ENCODE measurements at regions not wholly inside any gene's neighbourhood (a gene's known extent, or its start where the extent isn't known, plus 50 kb on each side); places are given as distances from the start of the nearest gene placed in this dataset.
"Not testable (repeated sequence)": the region's sequence is repeated elsewhere in the genome, so short reads cannot be mapped to it uniquely, and the experiment has no call there.

GRCh38 chr14:88095791-88096190 lies 90.9 kb downstream of the GPR65 start:
- H3K27me3 ChIP-seq, result no peaks in the 10 kb centered on the region
- DNase-seq, result no peak
- no peak overlapping the region for H3K27ac ChIP-seq
- no peaks in the 10 kb centered on the region for H3K36me3 ChIP-seq
- H3K9me3 ChIP-seq, result no peaks in the 10 kb centered on the region
- H3K4me1 ChIP-seq, result no peaks in the 10 kb centered on the region
- 70 to 78% (median 73%) methylated on average over 3 of the region's 3 CpGs for WGBS, 4 donors
- no peak overlapping the region for H3K4me3 ChIP-seq
- TF ChIP-seq CTCF (IDR thresholded peaks at IDR 0.05) (no peak), POLR2A (IDR thresholded peaks at IDR 0.05) (no peak)
- no peak for ATAC-seq
- intact Hi-C loops (cut with DNase I), result no loop called here

GRCh38 chr14:88098163-88098562 lies 93.2 kb downstream of the GPR65 start:
- ATAC-seq, result no peak
- H3K36me3 ChIP-seq, result no peaks in the 10 kb centered on the region
- H3K4me3 ChIP-seq, result no peak overlapping the region
- DNase-seq, result no peak
- no peaks in the 10 kb centered on the region for H3K27me3 ChIP-seq
- no peak overlapping the region for H3K27ac ChIP-seq
- WGBS, 4 donors, result 69 to 75% (median 74%) methylated on average over 3 of the region's 3 CpGs
- H3K4me1 ChIP-seq, result no peaks in the 10 kb centered on the region
- TF ChIP-seq CTCF (IDR thresholded peaks at IDR 0.05) (no peak), POLR2A (IDR thresholded peaks at IDR 0.05) (no peak)
- intact Hi-C loops (cut with DNase I), result no loop called here
- peaks cover 0 to 3% (median 0%) of the 10 kb centered on the region in 12 donors for H3K9me3 ChIP-seq

DNA sequence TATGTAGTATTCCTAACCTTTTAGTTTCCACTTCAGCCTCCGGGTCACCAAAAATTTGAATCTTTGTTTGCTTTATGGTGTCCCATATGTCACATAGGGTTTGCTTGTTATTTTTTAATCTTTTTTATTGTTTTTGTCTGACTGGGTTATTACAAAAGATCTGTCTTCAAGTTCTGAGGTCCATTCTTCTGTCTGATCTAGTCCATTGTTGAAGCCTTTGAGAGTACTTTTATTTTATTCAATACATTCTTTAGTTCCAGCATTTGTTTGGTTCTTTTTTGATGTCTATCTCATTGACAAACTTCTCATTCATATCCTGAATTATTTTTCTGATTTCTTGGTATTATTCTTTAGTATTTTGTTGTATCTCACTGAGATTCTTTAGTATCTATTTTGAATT lies 99.8 kb downstream of the GPR65 start:
- Histone ChIP-seq H3K27me3 (peaks cover 0 to 5% (median 0%) of the 10 kb centered on the region in 9 donors), H3K9me3 (peaks cover 0 to 25% (median 13%) of the 10 kb centered on the region in 12 donors), H3K36me3 (no peaks in the 10 kb centered on the region), H3K4me1 (no peaks in the 10 kb centered on the region), H3K4me3 (no peak overlapping the region), H3K27ac (no peak overlapping the region)
- DNase-seq, result no peak
- intact Hi-C loops (cut with DNase I), result no loop called here
- no peak for TF ChIP-seq CTCF (IDR thresholded peaks at IDR 0.05)
- TF ChIP-seq POLR2A (IDR thresholded peaks at IDR 0.05), result no peak
- no peak for ATAC-seq
- 95 to 98% (median 97%) methylated on average over 1 of the region's 1 CpG for WGBS, 4 donors

- Histone ChIP-seq H3K4me1 (no peaks in the 10 kb centered on the region), H3K27ac (no peak overlapping the region), H3K27me3 (peaks cover 0 to 5% (median 0%) of the 10 kb centered on the region in 9 donors), H3K9me3 (peaks cover 0 to 25% (median 13%) of the 10 kb centered on the region in 12 donors), H3K4me3 (no peak overlapping the region), H3K36me3 (no peaks in the 10 kb centered on the region)
- TF ChIP-seq CTCF (IDR thresholded peaks at IDR 0.05) (no peak), POLR2A (IDR thresholded peaks at IDR 0.05) (no peak)
- intact Hi-C loops (cut with DNase I), result no loop called here
- no peak for DNase-seq
- WGBS, 4 donors, result 51 to 68% (median 63%) methylated on average over 4 of the region's 4 CpGs
- ATAC-seq, result no peak
These were observed 101.4 kb downstream of the GPR65 start for GRCh38 chr14:88106377-88106776.

DNA sequence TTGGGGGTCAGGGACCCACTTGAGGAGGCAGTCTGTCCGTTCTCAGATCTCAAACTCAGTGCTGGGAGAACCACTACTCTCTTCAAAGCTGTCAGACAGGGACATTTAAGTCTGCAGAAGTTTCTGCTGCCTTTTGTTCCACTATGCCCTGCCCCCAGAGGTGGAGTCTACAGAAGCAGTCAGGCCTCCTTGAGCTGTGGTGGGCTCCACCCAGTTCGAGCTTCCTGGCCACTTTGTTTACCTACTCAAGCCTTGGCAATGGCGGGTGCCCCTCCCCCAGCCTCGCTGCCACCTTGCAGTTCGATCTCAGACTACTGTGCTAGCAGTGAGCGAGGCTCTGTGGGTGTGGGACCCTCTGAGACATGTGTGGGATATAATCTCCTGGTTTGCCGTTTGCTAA lies 122.7 kb downstream of the GPR65 start:
- H3K36me3 ChIP-seq; H3K27ac ChIP-seq; intact Hi-C loops (cut with DNase I); H3K4me3 ChIP-seq; H3K9me3 ChIP-seq; ATAC-seq; DNase-seq; H3K27me3 ChIP-seq: not testable (repeated sequence)
- H3K4me1 ChIP-seq, result peaks cover 0 to 29% (median 7%) of the 10 kb centered on the region in 12 donors
- 71 to 79% (median 73%) methylated on average over 7 of the region's 7 CpGs for WGBS, 4 donors

All from heart left ventricle (tissue), 16 donors.